ENCODE measurements at regions not wholly inside any gene's neighbourhood (a gene's known extent, or its start where the extent isn't known, plus 50 kb on each side); places are given as distances from the start of the nearest gene placed in this dataset.

GRCh38 chr5:27821681-27822080 lies 783.3 kb upstream of the CDH9 start (continued):
- no peak for TF ChIP-seq KDM1A (IDR thresholded peaks at IDR 0.05; ENCODE audit: borderline replicate concordance, low read length)
- no peak for TF ChIP-seq SUZ12 (IDR thresholded peaks at IDR 0.05; ENCODE audit: low read length)
- TF ChIP-seq, protein P1, sequence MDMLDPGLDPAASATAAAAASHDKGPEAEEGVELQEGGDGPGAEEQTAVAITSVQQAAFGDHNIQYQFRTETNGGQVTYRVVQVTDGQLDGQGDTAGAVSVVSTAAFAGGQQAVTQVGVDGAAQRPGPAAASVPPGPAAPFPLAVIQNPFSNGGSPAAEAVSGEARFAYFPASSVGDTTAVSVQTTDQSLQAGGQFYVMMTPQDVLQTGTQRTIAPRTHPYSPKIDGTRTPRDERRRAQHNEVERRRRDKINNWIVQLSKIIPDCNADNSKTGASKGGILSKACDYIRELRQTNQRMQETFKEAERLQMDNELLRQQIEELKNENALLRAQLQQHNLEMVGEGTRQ (IDR thresholded peaks at IDR 0.05; ENCODE audit: low read length) = no peak
- TF ChIP-seq CTBP2 (IDR thresholded peaks at IDR 0.05; ENCODE audit: borderline replicate concordance, insufficient read depth, insufficient read length, low read length) = no peak

Data from H1 (cell line).